ENCODE measurements at regions not wholly inside any gene's neighbourhood (a gene's known extent, or its start where the extent isn't known, plus 50 kb on each side); places are given as distances from the start of the nearest gene placed in this dataset. TPM values are rescaled to one million over a fixed set of nuclear protein-coding genes. Genes with fewer than 3 reads are reported as not detected.
A peak's percentile ranks its signal among the peaks of the same experiment; 100 is the strongest.

GRCh38 chrX:15906041-15906943, 51.7 kb upstream of the AP1S2 start:
- H3K4me2 ChIP-seq (ENCODE audit: low read length), result no peak overlapping the region
- WGBS (ENCODE audit: extremely low coverage, insufficient coverage, low lambda C conversion rate), result no CpG with 5 or more reads among the region's 5 CpGs

More at GRCh38 chrX:15906041-15906943, 51.7 kb upstream of the AP1S2 start:
- Histone ChIP-seq H3K27me3 (ENCODE audit: insufficient read depth, low read length, poor library complexity) (no peaks in the 10 kb centered on the region), H3K4me1 (ENCODE audit: control insufficient read depth, low read depth, low read length) (peaks cover 5% of the 10 kb centered on the region), H3K18ac (ENCODE audit: low read length) (no peak overlapping the region), H2AK5ac (ENCODE audit: low read length) (no peak overlapping the region), H2BK15ac (replicated peaks; ENCODE audit: low read depth) (no peak overlapping the region), H3K4me3 (ENCODE audit: low read length) (no peak overlapping the region), H2BK5ac (ENCODE audit: low read length) (no peak overlapping the region), H3K27ac (ENCODE audit: low read depth, low read length) (no peak overlapping the region), H3K79me2 (ENCODE audit: control insufficient read depth, insufficient read depth, low read length) (no peaks in the 10 kb centered on the region), H3K36me3 (ENCODE audit: control insufficient read depth, insufficient read depth, low read length) (no peaks in the 10 kb centered on the region), H3K4ac (ENCODE audit: low read depth, low read length) (no peak overlapping the region), H4K5ac (ENCODE audit: low read length) (no peak overlapping the region), H3K9ac (ENCODE audit: low read length) (no peak overlapping the region), H4K8ac (ENCODE audit: low read depth, low read length) (no peak overlapping the region), H3K56ac (ENCODE audit: low read length) (no peak overlapping the region), H3K23ac (ENCODE audit: low read length) (no peak overlapping the region), H3K79me1 (ENCODE audit: low read length) (no peaks in the 10 kb centered on the region), H2BK120ac (ENCODE audit: low read depth, low read length) (no peak overlapping the region)
- peak; percentile 72 for DNase-seq

Small RNA genes lying in the stretch of these regions (small RNA-seq; reads per million reads assigned to genes)
- not detected for gene RNU5F-7P (ENCODE audit: insufficient read depth)

All from mesendoderm (in vitro differentiated cells).